Neural progenitor cell (in vitro differentiated cells): ENCODE measurements at regions not wholly inside any gene's neighbourhood (a gene's known extent, or its start where the extent isn't known, plus 50 kb on each side); places are given as distances from the start of the nearest gene placed in this dataset.

Experiments used
- DNase-seq: peaks from one replicate; pipeline ENCODE4 v3.0.0-alpha.2; 2016; ENCODE audit warnings: low spot score
- H2AFZ ChIP-seq: fragments of 200-600 bp; sonication (generic); replicated peaks from 2 replicates; pipeline ENCODE4 v1.6.1; 2016; ENCODE audit warnings: antibody characterized with exemption
- H3F3A ChIP-seq: fragments of 200-600 bp; sonication (generic); 2 replicates; pipeline ENCODE4 v1.6.1; 2016; ENCODE audit warnings: antibody characterized with exemption, low read depth
- H3K27ac ChIP-seq: fragments of 200-600 bp; sonication (generic); 2 replicates; pipeline ENCODE4 v1.5.1; 2016; ENCODE audit warnings: mild to moderate bottlenecking
- H3K27me3 ChIP-seq: fragments of 200-600 bp; sonication (generic); 2 replicates; pipeline ENCODE4 v1.6.1; 2016; ENCODE audit warnings: mild to moderate bottlenecking, moderate library complexity
- H3K36me3 ChIP-seq: fragments of 200-600 bp; sonication (generic); 2 replicates; pipeline ENCODE4 v1.5.1; 2016
- H3K4me1 ChIP-seq: fragments of 200-600 bp; sonication (generic); 2 replicates; pipeline ENCODE4 v1.6.1; 2016; ENCODE audit warnings: mixed run types
- H3K4me2 ChIP-seq: fragments of 200-600 bp; sonication (generic); 2 replicates; pipeline ENCODE4 v1.6.1; 2016
- H3K4me3 ChIP-seq: fragments of 200-600 bp; sonication (generic); 2 replicates; pipeline ENCODE4 v1.5.1; 2016
- H3K79me2 ChIP-seq: fragments of 200-600 bp; sonication (generic); 2 replicates; pipeline ENCODE4 v1.6.1; 2016; ENCODE audit warnings: low read depth
- H3K9ac ChIP-seq: fragments of 200-600 bp; sonication (generic); 2 replicates; pipeline ENCODE4 v1.6.1; 2016
- H3K9me3 ChIP-seq: fragments of 200-600 bp; sonication (generic); 2 replicates; pipeline ENCODE4 v1.5.1; 2016; ENCODE audit warnings: low read depth
- H4K20me1 ChIP-seq: fragments of 200-600 bp; sonication (generic); 2 replicates; pipeline ENCODE4 v1.6.1; 2016; ENCODE audit warnings: low read depth
- H3K27ac Mint-ChIP-seq: 3 replicates; pipeline ENCODE4 v1.8.0; 2021; ENCODE audit warnings: mixed read lengths
- H3K27me3 Mint-ChIP-seq: 2 replicates; pipeline ENCODE4 v1.8.0; 2022; ENCODE audit warnings: low read depth, mild to moderate bottlenecking, inconsistent platforms, moderate library complexity, mixed read lengths; ENCODE audit not compliant: insufficient read depth
- H3K36me3 Mint-ChIP-seq: 3 replicates; pipeline ENCODE4 v1.8.0; 2021; ENCODE audit warnings: mixed read lengths
- H3K4me1 Mint-ChIP-seq: 3 replicates; pipeline ENCODE4 v1.8.0; 2021; ENCODE audit warnings: mixed read lengths
- H3K4me3 Mint-ChIP-seq: 3 replicates; pipeline ENCODE4 v1.8.0; 2021; ENCODE audit warnings: mild to moderate bottlenecking, moderate library complexity, mixed read lengths
- H3K9me3 Mint-ChIP-seq: 3 replicates; pipeline ENCODE4 v1.8.0; 2020; ENCODE audit warnings: mixed read lengths
- EZH2 ChIP-seq: fragments of 200-600 bp; sonication (generic); IDR thresholded peaks from 2 replicates; pipeline ENCODE4 v1.6.1; 2017; ENCODE audit warnings: antibody characterized with exemption, mild to moderate bottlenecking, moderate library complexity
- EZH2phosphoT487 ChIP-seq: fragments of 200-600 bp; sonication (generic); IDR thresholded peaks from 2 replicates; pipeline ENCODE4 v1.6.1; 2017; ENCODE audit warnings: antibody characterized with exemption
- TF ChIP-seq, protein P1 (sequence below): fragments of 200-600 bp; sonication (generic); IDR thresholded peaks from 2 replicates; pipeline ENCODE4 v1.5.1; 2017; ENCODE audit warnings: antibody characterized with exemption, mild to moderate bottlenecking

GRCh38 chr2:18662689-18663088 lies 73.3 kb upstream of the NT5C1B start:
- H3K27ac ChIP-seq: no peak overlapping the region
- H3K27me3 ChIP-seq: no peaks in the 10 kb centered on the region
- no peaks in the 10 kb centered on the region for H3F3A ChIP-seq
- no peak overlapping the region for H3K27ac Mint-ChIP-seq
- no peak overlapping the region for H3K4me3 ChIP-seq
- H2AFZ ChIP-seq: no peak overlapping the region
- no peaks in the 10 kb centered on the region for H3K79me2 ChIP-seq
- H3K9ac ChIP-seq: no peak overlapping the region
- H3K36me3 ChIP-seq: no peaks in the 10 kb centered on the region
- no peak overlapping the region for H3K4me2 ChIP-seq
- no peak for DNase-seq
- TF ChIP-seq EZH2 (no peak), EZH2phosphoT487 (no peak)
- TF ChIP-seq, protein P1, sequence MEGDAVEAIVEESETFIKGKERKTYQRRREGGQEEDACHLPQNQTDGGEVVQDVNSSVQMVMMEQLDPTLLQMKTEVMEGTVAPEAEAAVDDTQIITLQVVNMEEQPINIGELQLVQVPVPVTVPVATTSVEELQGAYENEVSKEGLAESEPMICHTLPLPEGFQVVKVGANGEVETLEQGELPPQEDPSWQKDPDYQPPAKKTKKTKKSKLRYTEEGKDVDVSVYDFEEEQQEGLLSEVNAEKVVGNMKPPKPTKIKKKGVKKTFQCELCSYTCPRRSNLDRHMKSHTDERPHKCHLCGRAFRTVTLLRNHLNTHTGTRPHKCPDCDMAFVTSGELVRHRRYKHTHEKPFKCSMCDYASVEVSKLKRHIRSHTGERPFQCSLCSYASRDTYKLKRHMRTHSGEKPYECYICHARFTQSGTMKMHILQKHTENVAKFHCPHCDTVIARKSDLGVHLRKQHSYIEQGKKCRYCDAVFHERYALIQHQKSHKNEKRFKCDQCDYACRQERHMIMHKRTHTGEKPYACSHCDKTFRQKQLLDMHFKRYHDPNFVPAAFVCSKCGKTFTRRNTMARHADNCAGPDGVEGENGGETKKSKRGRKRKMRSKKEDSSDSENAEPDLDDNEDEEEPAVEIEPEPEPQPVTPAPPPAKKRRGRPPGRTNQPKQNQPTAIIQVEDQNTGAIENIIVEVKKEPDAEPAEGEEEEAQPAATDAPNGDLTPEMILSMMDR: no peak
- H3K4me1 ChIP-seq: no peaks in the 10 kb centered on the region
- H4K20me1 ChIP-seq: no peaks in the 10 kb centered on the region
- H3K27me3 Mint-ChIP-seq: no peaks in the 10 kb centered on the region
- no peaks in the 10 kb centered on the region for H3K36me3 Mint-ChIP-seq
- H3K4me1 Mint-ChIP-seq: peaks cover 5% of the 10 kb centered on the region
- H3K4me3 Mint-ChIP-seq: no peak overlapping the region
- H3K9me3 Mint-ChIP-seq: no peaks in the 10 kb centered on the region
- H3K9me3 ChIP-seq: no peaks in the 10 kb centered on the region

DNA sequence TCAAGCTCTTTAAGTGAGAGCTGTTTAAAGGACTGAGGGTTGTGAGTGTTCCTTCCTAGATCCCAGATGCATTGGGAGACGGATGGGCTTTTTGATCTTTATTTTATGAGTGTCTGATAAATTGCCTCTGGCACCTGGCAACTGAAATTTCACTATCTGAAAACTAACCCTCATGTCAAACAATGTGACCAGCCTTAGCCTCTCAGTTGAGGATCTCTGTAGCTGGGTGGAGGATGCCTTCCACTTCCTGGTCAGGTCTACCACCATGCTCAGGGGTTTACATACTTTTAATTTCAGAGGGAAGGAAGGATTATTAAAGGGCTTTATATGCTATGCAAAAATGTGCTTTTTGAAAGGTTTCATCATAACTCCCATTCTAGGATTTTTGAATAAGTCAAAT lies 70.5 kb upstream of the NT5C1B start:
- Mint-ChIP-seq H3K36me3 (no peaks in the 10 kb centered on the region), H3K4me1 (peaks cover 8% of the 10 kb centered on the region), H3K27me3 (no peaks in the 10 kb centered on the region), H3K9me3 (no peaks in the 10 kb centered on the region), H3K27ac (no peak overlapping the region), H3K4me3 (no peak overlapping the region)
- Histone ChIP-seq H3K27me3 (no peaks in the 10 kb centered on the region), H3K4me1 (no peaks in the 10 kb centered on the region), H3K9me3 (no peaks in the 10 kb centered on the region), H4K20me1 (no peaks in the 10 kb centered on the region), H3K9ac (no peak overlapping the region), H3K27ac (no peak overlapping the region), H3F3A (no peaks in the 10 kb centered on the region), H2AFZ (no peak overlapping the region), H3K79me2 (no peaks in the 10 kb centered on the region), H3K4me2 (no peak overlapping the region), H3K36me3 (no peaks in the 10 kb centered on the region), H3K4me3 (no peak overlapping the region)
- no peak for TF ChIP-seq EZH2phosphoT487
- TF ChIP-seq EZH2: no peak
- TF ChIP-seq, protein P1: no peak
- no peak for DNase-seq

- H3K4me3 ChIP-seq: no peak overlapping the region
- no peaks in the 10 kb centered on the region for H3K36me3 Mint-ChIP-seq
- H3K9me3 Mint-ChIP-seq: no peaks in the 10 kb centered on the region
- no peaks in the 10 kb centered on the region for H3K36me3 ChIP-seq
- no peak overlapping the region for H3K27ac Mint-ChIP-seq
- H3K79me2 ChIP-seq: no peaks in the 10 kb centered on the region
- H3K27ac ChIP-seq: no peak overlapping the region
- TF ChIP-seq EZH2phosphoT487 (no peak), EZH2 (no peak)
- TF ChIP-seq, protein P1: no peak
- no peak overlapping the region for H2AFZ ChIP-seq
- no peak overlapping the region for H3K4me3 Mint-ChIP-seq
- H3K4me1 Mint-ChIP-seq: peaks cover 12% of the 10 kb centered on the region
- no peak for DNase-seq
- no peaks in the 10 kb centered on the region for H3F3A ChIP-seq
- no peak overlapping the region for H3K9ac ChIP-seq
- no peaks in the 10 kb centered on the region for H3K27me3 ChIP-seq
- H3K9me3 ChIP-seq: no peaks in the 10 kb centered on the region
- no peaks in the 10 kb centered on the region for H4K20me1 ChIP-seq
- H3K4me1 ChIP-seq: no peaks in the 10 kb centered on the region
- H3K4me2 ChIP-seq: no peak overlapping the region
- no peaks in the 10 kb centered on the region for H3K27me3 Mint-ChIP-seq
Observed at GRCh38 chr2:18656048-18656447, 66.7 kb upstream of the NT5C1B start.
